ENCODE measurements at regions not wholly inside any gene's neighbourhood (a gene's known extent, or its start where the extent isn't known, plus 50 kb on each side); places are given as distances from the start of the nearest gene placed in this dataset.

- Mint-ChIP-seq H3K4me1 (peaks cover 19% of the 10 kb centered on the region), H3K4me3 (no peak overlapping the region), H3K27me3 (ENCODE audit: low read depth) (no peaks in the 10 kb centered on the region), H3K9me3 (no peaks in the 10 kb centered on the region), H3K27ac (no peak overlapping the region), H3K36me3 (ENCODE audit: low read depth) (no peaks in the 10 kb centered on the region)
- TF ChIP-seq CTCF (IDR thresholded peaks at IDR 0.05; ENCODE audit: unreplicated experiment in 3 of 3): peak; percentile 85 to 87 (median 85)
These were observed 350.0 kb downstream of the CRPPA start for GRCh38 chr7:16071246-16071857.

GRCh38 chr7:16070806-16071205 is 350.5 kb downstream of the CRPPA start:
- no peaks in the 10 kb centered on the region for H3K9me3 Mint-ChIP-seq
- no peak for TF ChIP-seq CTCF (IDR thresholded peaks at IDR 0.05; ENCODE audit: unreplicated experiment in 3 of 3)

GRCh38 chr7:16069998-16070397 is 351.3 kb downstream of the CRPPA start:
- TF ChIP-seq CTCF (IDR thresholded peaks at IDR 0.05; ENCODE audit: unreplicated experiment in 3 of 3): no peak
- Mint-ChIP-seq H3K9me3 (no peaks in the 10 kb centered on the region), H3K27ac (no peak overlapping the region), H3K4me1 (peaks cover 26% of the 10 kb centered on the region), H3K27me3 (ENCODE audit: low read depth) (no peaks in the 10 kb centered on the region), H3K4me3 (no peak overlapping the region), H3K36me3 (ENCODE audit: low read depth) (no peaks in the 10 kb centered on the region)

More at GRCh38 chr7:16070806-16071205, 350.5 kb downstream of the CRPPA start:
- no peak overlapping the region for H3K27ac Mint-ChIP-seq
- peaks cover 21% of the 10 kb centered on the region for H3K4me1 Mint-ChIP-seq
- H3K27me3 Mint-ChIP-seq (ENCODE audit: low read depth): no peaks in the 10 kb centered on the region
- H3K36me3 Mint-ChIP-seq (ENCODE audit: low read depth): no peaks in the 10 kb centered on the region
- no peak overlapping the region for H3K4me3 Mint-ChIP-seq

GRCh38 chr7:16068183-16068582 is 353.2 kb downstream of the CRPPA start:
- H3K4me3 Mint-ChIP-seq: no peak overlapping the region
- TF ChIP-seq CTCF (IDR thresholded peaks at IDR 0.05; ENCODE audit: unreplicated experiment in 3 of 3): no peak
- H3K9me3 Mint-ChIP-seq: no peaks in the 10 kb centered on the region
- peak overlapping the region in 1 of 3 experiments; percentile 74 for H3K27ac Mint-ChIP-seq
- H3K36me3 Mint-ChIP-seq (ENCODE audit: low read depth): no peaks in the 10 kb centered on the region
- peaks cover 38% of the 10 kb centered on the region for H3K4me1 Mint-ChIP-seq
- H3K27me3 Mint-ChIP-seq (ENCODE audit: low read depth): no peaks in the 10 kb centered on the region

- H3K27me3 Mint-ChIP-seq (ENCODE audit: low read depth): no peaks in the 10 kb centered on the region
- H3K9me3 Mint-ChIP-seq: no peaks in the 10 kb centered on the region
- TF ChIP-seq CTCF (IDR thresholded peaks at IDR 0.05; ENCODE audit: unreplicated experiment in 3 of 3): no peak
- H3K36me3 Mint-ChIP-seq (ENCODE audit: low read depth): no peaks in the 10 kb centered on the region
- peak overlapping the region in 1 of 3 experiments; percentile 74 for H3K27ac Mint-ChIP-seq
- H3K4me3 Mint-ChIP-seq: no peak overlapping the region
- peaks cover 38% of the 10 kb centered on the region for H3K4me1 Mint-ChIP-seq
These were observed 353.6 kb downstream of the CRPPA start for GRCh38 chr7:16067711-16068110.

GRCh38 chr7:16066805-16067459 is 354.4 kb downstream of the CRPPA start:
- H3K4me1 Mint-ChIP-seq: peaks cover 45% of the 10 kb centered on the region
- H3K27me3 Mint-ChIP-seq (ENCODE audit: low read depth): no peaks in the 10 kb centered on the region
- no peaks in the 10 kb centered on the region for H3K9me3 Mint-ChIP-seq
- H3K4me3 Mint-ChIP-seq: no peak overlapping the region
- H3K27ac Mint-ChIP-seq: peak overlapping the region in 2 of 3 experiments; percentile 74 to 80
- no peak for TF ChIP-seq CTCF (IDR thresholded peaks at IDR 0.05; ENCODE audit: unreplicated experiment in 3 of 3)
- H3K36me3 Mint-ChIP-seq (ENCODE audit: low read depth): no peaks in the 10 kb centered on the region

All from nephron (organoid).